Thoracic aorta (tissue), 2 donors: ENCODE measurements at regions not wholly inside any gene's neighbourhood (a gene's known extent, or its start where the extent isn't known, plus 50 kb on each side); places are given as distances from the start of the nearest gene placed in this dataset.

Experiments used
- ATAC-seq: fragments of 150-250 bp; one replicate; pipeline ENCODE4 v1.8.0; 2017; ENCODE audit warnings: low read depth; ENCODE audit not compliant: insufficient number of reproducible peaks, low FRiP score
- DNase-seq: peaks from one replicate; pipeline ENCODE4 v3.0.0-alpha.2; 2020; ENCODE audit warnings: low spot score
- H3K27ac ChIP-seq, 2 donors: fragments of 200-600 bp; sonication (generic); 1 replicate in 1 of 2; 2 replicates in 1 of 2; pipeline ENCODE4 v1.5.1; 2016; ENCODE audit warnings: mild to moderate bottlenecking in 2 of 2, moderate library complexity in 2 of 2
- H3K27me3 ChIP-seq: fragments of 200-600 bp; sonication (generic); replicated peaks from 2 replicates; pipeline ENCODE4 v1.6.0; 2016; ENCODE audit warnings: mild to moderate bottlenecking; ENCODE audit not compliant: insufficient read depth
- H3K36me3 ChIP-seq: fragments of 200-600 bp; sonication (generic); one replicate; pipeline ENCODE4 v1.5.1; 2016
- H3K4me1 ChIP-seq, 2 donors: fragments of 200-600 bp; sonication (generic); 1 replicate in 1 of 2; 2 replicates in 1 of 2; pipeline versions ENCODE4 v1.5.1 to v1.6.0; 2016; ENCODE audit warnings: low read depth in 2 of 2, mild to moderate bottlenecking in 1 of 2; ENCODE audit not compliant: control insufficient read depth in 1 of 2
- H3K4me3 ChIP-seq: fragments of 200-600 bp; sonication (generic); 2 replicates; pipeline ENCODE4 v1.5.1; 2016; ENCODE audit warnings: mild to moderate bottlenecking
- H3K9me3 ChIP-seq: fragments of 200-600 bp; sonication (generic); 2 replicates; pipeline ENCODE4 v1.5.1; 2016
- TF ChIP-seq, protein P1 (sequence below): fragments of 200-600 bp; sonication (generic); IDR thresholded peaks from one replicate; pipeline ENCODE4 v1.5.1; 2019; ENCODE audit warnings: antibody characterized with exemption

- Histone ChIP-seq H3K4me3 (no peak overlapping the region), H3K27me3 (no peaks in the 10 kb centered on the region), H3K9me3 (no peaks in the 10 kb centered on the region), H3K36me3 (no peaks in the 10 kb centered on the region), H3K27ac (no peak overlapping the region), H3K4me1 (no peaks in the 10 kb centered on the region)
- ATAC-seq = no peak
- TF ChIP-seq, protein P1, sequence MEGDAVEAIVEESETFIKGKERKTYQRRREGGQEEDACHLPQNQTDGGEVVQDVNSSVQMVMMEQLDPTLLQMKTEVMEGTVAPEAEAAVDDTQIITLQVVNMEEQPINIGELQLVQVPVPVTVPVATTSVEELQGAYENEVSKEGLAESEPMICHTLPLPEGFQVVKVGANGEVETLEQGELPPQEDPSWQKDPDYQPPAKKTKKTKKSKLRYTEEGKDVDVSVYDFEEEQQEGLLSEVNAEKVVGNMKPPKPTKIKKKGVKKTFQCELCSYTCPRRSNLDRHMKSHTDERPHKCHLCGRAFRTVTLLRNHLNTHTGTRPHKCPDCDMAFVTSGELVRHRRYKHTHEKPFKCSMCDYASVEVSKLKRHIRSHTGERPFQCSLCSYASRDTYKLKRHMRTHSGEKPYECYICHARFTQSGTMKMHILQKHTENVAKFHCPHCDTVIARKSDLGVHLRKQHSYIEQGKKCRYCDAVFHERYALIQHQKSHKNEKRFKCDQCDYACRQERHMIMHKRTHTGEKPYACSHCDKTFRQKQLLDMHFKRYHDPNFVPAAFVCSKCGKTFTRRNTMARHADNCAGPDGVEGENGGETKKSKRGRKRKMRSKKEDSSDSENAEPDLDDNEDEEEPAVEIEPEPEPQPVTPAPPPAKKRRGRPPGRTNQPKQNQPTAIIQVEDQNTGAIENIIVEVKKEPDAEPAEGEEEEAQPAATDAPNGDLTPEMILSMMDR = no peak
- DNase-seq = no peak
Measured at GRCh38 chr6:163964789-163965188, 550.3 kb downstream of the QKI start.

DNA sequence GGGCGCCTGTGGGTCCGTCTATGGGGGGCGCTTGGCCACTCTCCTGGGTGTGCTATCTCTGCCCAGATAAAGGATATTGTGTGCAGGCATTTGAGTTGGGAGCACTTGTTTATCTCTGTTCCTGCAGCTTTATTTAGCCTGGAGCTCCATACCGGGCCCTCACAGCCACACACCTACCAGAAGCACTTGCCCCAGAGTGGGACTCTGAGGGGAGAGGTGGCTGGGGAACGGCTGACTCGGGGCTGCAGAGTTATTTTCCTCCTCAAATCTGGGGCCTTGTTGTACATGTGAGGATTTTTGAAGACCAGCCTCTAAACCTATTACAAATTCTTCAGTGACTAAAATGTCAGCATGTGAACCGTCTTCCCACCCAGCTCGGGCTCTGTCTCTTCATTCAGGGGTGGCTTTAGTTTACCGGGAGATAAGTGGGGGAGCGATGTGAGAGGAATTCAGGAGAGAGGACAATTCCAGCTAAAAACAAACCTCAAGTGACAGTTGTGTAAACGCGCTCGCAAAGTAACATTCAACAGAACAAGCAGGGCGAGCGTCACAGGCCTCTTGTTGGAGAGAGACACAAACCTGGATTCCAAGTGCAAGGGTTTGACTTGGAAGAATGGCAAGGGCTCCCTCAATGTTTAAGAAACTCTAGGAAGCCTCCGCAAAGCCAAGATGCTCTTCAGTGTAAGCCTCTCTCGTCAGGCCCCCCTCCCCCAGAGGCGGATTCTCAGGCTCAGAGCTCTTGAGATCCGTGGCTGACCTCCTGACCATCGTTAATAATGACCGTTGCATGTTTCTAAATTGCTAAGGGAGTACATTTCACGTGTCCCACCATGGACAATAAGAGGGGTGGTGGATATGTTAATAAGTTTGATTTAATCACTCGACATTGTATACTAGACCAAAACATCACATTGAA is 548.9 kb downstream of the QKI start:
- Histone ChIP-seq H3K36me3 (no peaks in the 10 kb centered on the region), H3K27me3 (no peaks in the 10 kb centered on the region), H3K9me3 (no peaks in the 10 kb centered on the region), H3K4me3 (no peak overlapping the region), H3K4me1 (no peaks in the 10 kb centered on the region), H3K27ac (no peak overlapping the region)
- DNase-seq = no peak
- TF ChIP-seq, protein P1 = no peak
- ATAC-seq = no peak

GRCh38 chr6:163962627-163963117 is 548.2 kb downstream of the QKI start:
- Histone ChIP-seq H3K4me3 (no peak overlapping the region), H3K27me3 (no peaks in the 10 kb centered on the region), H3K36me3 (no peaks in the 10 kb centered on the region), H3K27ac (no peak overlapping the region), H3K4me1 (no peaks in the 10 kb centered on the region), H3K9me3 (no peaks in the 10 kb centered on the region)
- DNase-seq (no peak), ATAC-seq (no peak)
- TF ChIP-seq, protein P1 = no peak

DNA sequence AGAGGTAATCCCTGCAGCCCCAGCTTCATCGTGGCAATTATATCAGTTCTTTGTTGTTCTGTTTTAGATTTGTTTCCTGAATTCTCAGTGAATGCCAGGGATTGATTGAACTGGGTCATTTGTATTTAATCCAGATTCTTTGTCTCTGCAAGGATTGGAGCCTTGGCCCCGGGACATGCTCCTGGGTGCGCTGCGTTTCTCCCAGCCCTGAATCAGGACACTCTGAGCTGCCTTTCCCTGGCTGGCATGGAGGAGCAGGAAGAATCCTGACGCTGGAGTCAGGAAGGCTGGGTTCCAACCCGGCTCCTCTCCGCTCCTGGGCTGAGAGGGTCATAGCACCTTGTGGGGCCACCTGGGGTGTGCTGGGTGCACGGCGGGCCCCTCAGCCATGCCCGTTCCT is 545.6 kb downstream of the QKI start:
- Histone ChIP-seq H3K27ac (no peak overlapping the region), H3K9me3 (no peaks in the 10 kb centered on the region), H3K4me1 (no peaks in the 10 kb centered on the region), H3K36me3 (no peaks in the 10 kb centered on the region), H3K27me3 (no peaks in the 10 kb centered on the region), H3K4me3 (no peak overlapping the region)
- ATAC-seq (no peak), DNase-seq (no peak)
- TF ChIP-seq, protein P1 = no peak

DNA sequence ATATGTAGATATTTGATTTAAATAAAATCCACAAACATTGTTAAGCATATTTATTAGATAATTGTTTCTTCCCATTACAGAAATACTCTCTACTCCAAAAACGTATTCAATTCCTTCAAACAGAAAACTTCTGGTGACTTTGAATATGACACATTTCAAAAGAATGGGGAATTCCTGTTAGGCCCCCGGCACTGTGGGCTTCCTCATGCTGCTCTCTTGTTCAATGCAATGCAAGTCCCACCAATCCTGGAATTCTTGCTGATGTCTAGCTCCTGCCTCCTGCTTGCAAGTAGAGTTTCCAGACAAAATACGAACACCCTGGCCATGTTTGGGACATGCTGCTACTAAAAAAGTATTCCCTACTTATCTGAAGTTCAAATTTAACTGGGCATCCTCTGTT is 544.1 kb downstream of the QKI start:
- no peaks in the 10 kb centered on the region for H3K9me3 ChIP-seq
- no peak for DNase-seq
- H3K4me1 ChIP-seq = no peaks in the 10 kb centered on the region
- ATAC-seq = no peak
- no peak overlapping the region for H3K27ac ChIP-seq
- no peaks in the 10 kb centered on the region for H3K27me3 ChIP-seq
- no peaks in the 10 kb centered on the region for H3K36me3 ChIP-seq
- H3K4me3 ChIP-seq = no peak overlapping the region
- TF ChIP-seq, protein P1 = no peak
